OCI-LY7 (cell line): ENCODE measurements at regions not wholly inside any gene's neighbourhood (a gene's known extent, or its start where the extent isn't known, plus 50 kb on each side); places are given as distances from the start of the nearest gene placed in this dataset.
"Not testable (repeated sequence)": the region's sequence is repeated elsewhere in the genome, so short reads cannot be mapped to it uniquely, and the experiment has no call there.

ENCODE experiments used
- BruUV-seq: library from RNA; stranded (reverse); fragments of 400-500 nt; replicated peaks from 2 replicates; lab custom pipeline; 2021; lab: Mats Ljungman, UMichigan
- CTCF ChIA-PET: fragments of 300-600 bp; sonication (Branson Sonifier 250); formaldehyde crosslinking; loops from one replicate; lab custom pipeline; 2022; ENCODE audit warnings: antibody characterized with exemption; ENCODE audit not compliant: unreplicated experiment; lab: Charles Lee
- POLR2A ChIA-PET: fragments of 300-600 bp; sonication (Branson Sonifier 250); formaldehyde crosslinking; loops from one replicate; lab custom pipeline; 2022; ENCODE audit warnings: antibody characterized with exemption; lab: Charles Lee
- DNase-seq: peaks from one replicate; pipeline ENCODE4 v3.0.0-alpha.2; 2015; ENCODE audit warnings: low spot score
- H2AFZ ChIP-seq: fragments of 200-600 bp; sonication (generic), shearing (Covaris generic); 2 replicates; pipeline ENCODE4 v1.6.1; 2014; ENCODE audit warnings: mild to moderate bottlenecking, antibody characterized with exemption, low read length, moderate library complexity
- H3K27ac ChIP-seq: fragments of 200-600 bp; sonication (generic); 2 replicates; pipeline ENCODE4 v1.5.1; 2014; ENCODE audit warnings: mixed run types, low read depth, mild to moderate bottlenecking, moderate library complexity, low read length, inconsistent platforms; ENCODE audit not compliant: poor library complexity, severe bottlenecking
- H3K36me3 ChIP-seq: fragments of 200-600 bp; sonication (generic); 2 replicates; pipeline ENCODE4 v1.6.1; 2014; ENCODE audit warnings: mild to moderate bottlenecking, antibody characterized with exemption, low read length, moderate library complexity, mixed read lengths; ENCODE audit not compliant: insufficient read depth
- H3K4me1 ChIP-seq: fragments of 200-600 bp; sonication (generic); 2 replicates; pipeline ENCODE4 v1.5.1; 2014; ENCODE audit warnings: mild to moderate bottlenecking, low read length; ENCODE audit not compliant: insufficient read depth, poor library complexity, severe bottlenecking
- H3K4me2 ChIP-seq: fragments of 200-600 bp; sonication (generic); 2 replicates; pipeline ENCODE4 v1.6.1; 2014; ENCODE audit warnings: mild to moderate bottlenecking, low read length
- H3K4me3 ChIP-seq: fragments of 200-600 bp; sonication (generic); 2 replicates; pipeline ENCODE4 v1.5.1; 2014; ENCODE audit warnings: mild to moderate bottlenecking, low read depth, low read length; ENCODE audit not compliant: poor library complexity, severe bottlenecking
- H3K79me2 ChIP-seq: fragments of 200-600 bp; sonication (generic); 2 replicates; pipeline ENCODE4 v1.6.1; 2016; ENCODE audit warnings: low read depth, mild to moderate bottlenecking, low read length, moderate library complexity, mixed read lengths; ENCODE audit not compliant: insufficient read depth
- H3K9me2 ChIP-seq: fragments of 200-600 bp; sonication (generic); 2 replicates; pipeline ENCODE4 v1.6.1; 2016; ENCODE audit warnings: mild to moderate bottlenecking, low read length, mixed read lengths; ENCODE audit not compliant: insufficient read depth
- H3K9me3 ChIP-seq: fragments of 200-600 bp; sonication (generic); 2 replicates; pipeline ENCODE4 v1.6.1; 2014; ENCODE audit warnings: mild to moderate bottlenecking, mixed run types, low read length, mixed read lengths
- H4K20me1 ChIP-seq: fragments of 200-600 bp; sonication (generic); 2 replicates; pipeline ENCODE4 v1.6.1; 2014; ENCODE audit warnings: mild to moderate bottlenecking, antibody characterized with exemption, low read length, moderate library complexity, mixed read lengths; ENCODE audit not compliant: insufficient read depth
- EZH2phosphoT487 ChIP-seq: fragments of 200-600 bp; sonication (generic); IDR thresholded peaks from 2 replicates; pipeline ENCODE4 v1.6.1; 2018; ENCODE audit warnings: low read depth, borderline replicate concordance, mild to moderate bottlenecking, mixed run types, antibody characterized with exemption, low read length, moderate library complexity, mixed read lengths
- intact Hi-C: fragments of 100-400 bp; cut with micrococcal nuclease; formaldehyde crosslinking; loops from one replicate; pipeline ENCODE4 v1.10.0; 2022; ENCODE audit not compliant: unreplicated experiment
- TF ChIP-seq, protein P1 (sequence below): fragments of 200-600 bp; sonication (generic); conservative IDR thresholded peaks from 2 replicates; pipeline ENCODE4 v1.5.1; 2014; ENCODE audit warnings: mild to moderate bottlenecking, antibody characterized with exemption, low read length, moderate library complexity, mixed read lengths

DNA sequence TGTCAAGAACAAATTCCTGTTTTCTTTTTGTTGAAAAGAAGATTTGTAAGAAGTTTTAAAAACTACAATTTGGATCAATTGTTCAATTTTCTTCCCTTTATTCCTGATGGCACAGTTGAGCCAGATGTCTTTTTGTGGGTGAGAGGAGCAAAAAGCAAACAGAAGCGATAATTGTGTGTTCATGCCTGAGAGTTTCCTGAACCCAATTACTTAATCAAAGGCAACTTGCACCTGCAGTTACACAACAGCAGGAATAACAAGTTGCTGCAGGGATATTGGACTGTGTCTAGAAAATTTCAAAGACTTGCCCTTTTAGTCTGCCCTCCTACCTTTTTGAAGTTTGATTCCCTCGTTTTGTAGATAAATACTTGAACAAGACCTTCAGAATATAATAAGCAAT is 383.6 kb downstream of the DSEL start:
- Histone ChIP-seq H3K4me2 (no peak overlapping the region), H3K36me3 (no peaks in the 10 kb centered on the region), H3K27ac (no peak overlapping the region), H3K9me3 (no peaks in the 10 kb centered on the region), H2AFZ (no peak overlapping the region), H3K9me2 (no peaks in the 10 kb centered on the region), H3K79me2 (no peaks in the 10 kb centered on the region), H4K20me1 (no peaks in the 10 kb centered on the region), H3K4me3 (no peak overlapping the region), H3K4me1 (no peaks in the 10 kb centered on the region)
- POLR2A ChIA-PET, result no interaction called here
- no TSS peak for BruUV-seq
- no peak for DNase-seq
- intact Hi-C loops, result no loop called here
- TF ChIP-seq, protein P1, sequence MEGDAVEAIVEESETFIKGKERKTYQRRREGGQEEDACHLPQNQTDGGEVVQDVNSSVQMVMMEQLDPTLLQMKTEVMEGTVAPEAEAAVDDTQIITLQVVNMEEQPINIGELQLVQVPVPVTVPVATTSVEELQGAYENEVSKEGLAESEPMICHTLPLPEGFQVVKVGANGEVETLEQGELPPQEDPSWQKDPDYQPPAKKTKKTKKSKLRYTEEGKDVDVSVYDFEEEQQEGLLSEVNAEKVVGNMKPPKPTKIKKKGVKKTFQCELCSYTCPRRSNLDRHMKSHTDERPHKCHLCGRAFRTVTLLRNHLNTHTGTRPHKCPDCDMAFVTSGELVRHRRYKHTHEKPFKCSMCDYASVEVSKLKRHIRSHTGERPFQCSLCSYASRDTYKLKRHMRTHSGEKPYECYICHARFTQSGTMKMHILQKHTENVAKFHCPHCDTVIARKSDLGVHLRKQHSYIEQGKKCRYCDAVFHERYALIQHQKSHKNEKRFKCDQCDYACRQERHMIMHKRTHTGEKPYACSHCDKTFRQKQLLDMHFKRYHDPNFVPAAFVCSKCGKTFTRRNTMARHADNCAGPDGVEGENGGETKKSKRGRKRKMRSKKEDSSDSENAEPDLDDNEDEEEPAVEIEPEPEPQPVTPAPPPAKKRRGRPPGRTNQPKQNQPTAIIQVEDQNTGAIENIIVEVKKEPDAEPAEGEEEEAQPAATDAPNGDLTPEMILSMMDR, result no peak
- TF ChIP-seq EZH2phosphoT487, result no peak
- CTCF ChIA-PET, result no interaction called here

DNA sequence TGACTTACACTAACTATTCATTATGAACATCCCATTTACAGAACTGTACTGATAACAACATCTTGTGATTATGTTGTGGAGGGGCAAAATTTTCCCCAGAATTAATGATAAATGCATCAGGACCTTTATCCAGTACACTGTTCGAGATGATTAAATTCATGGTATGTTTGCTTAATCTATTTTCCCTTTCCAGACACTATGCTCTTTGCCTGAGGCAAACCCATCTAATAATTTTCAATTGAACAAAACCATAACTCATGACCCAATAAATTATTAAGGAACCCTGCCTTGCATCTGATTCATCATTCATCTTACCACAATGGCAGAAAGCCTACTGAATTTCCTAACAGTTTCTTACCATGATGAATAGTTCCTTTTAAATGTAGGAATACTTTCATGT is 385.0 kb downstream of the DSEL start:
- Histone ChIP-seq H3K27ac (no peak overlapping the region), H3K4me1 (no peaks in the 10 kb centered on the region), H3K79me2 (no peaks in the 10 kb centered on the region), H4K20me1 (no peaks in the 10 kb centered on the region), H2AFZ (no peak overlapping the region), H3K4me3 (no peak overlapping the region), H3K9me2 (no peaks in the 10 kb centered on the region), H3K4me2 (no peak overlapping the region), H3K36me3 (no peaks in the 10 kb centered on the region), H3K9me3 (no peaks in the 10 kb centered on the region)
- ChIA-PET POLR2A (no interaction called here), CTCF (no interaction called here)
- DNase-seq, result no peak
- BruUV-seq, result no TSS peak
- intact Hi-C loops, result no loop called here
- TF ChIP-seq, protein P1, result no peak
- no peak for TF ChIP-seq EZH2phosphoT487

DNA sequence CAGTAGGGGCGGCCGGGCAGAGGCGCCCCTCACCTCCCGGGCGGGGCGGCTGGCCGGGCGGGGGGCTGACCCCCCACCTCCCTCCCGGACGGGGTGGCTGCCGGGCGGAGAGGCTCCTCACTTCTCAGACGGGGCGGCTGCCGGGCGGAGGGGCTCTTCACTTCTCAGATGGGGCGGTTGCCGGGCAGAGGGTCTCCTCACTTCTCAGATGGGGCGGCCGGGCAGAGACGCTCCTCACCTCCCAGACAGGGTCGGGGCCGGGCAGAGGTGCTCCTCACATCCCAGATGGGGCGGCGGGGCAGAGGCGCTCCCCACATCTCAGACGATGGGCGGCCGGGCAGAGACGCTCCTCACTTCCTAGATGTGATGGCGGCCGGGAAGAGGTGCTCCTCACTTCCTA is 389.8 kb downstream of the DSEL start:
- H3K4me1 ChIP-seq, intact Hi-C loops, H2AFZ ChIP-seq, H3K79me2 ChIP-seq, H3K27ac ChIP-seq, H3K36me3 ChIP-seq, H3K4me2 ChIP-seq, BruUV-seq, H3K9me3 ChIP-seq, DNase-seq, H3K4me3 ChIP-seq, H4K20me1 ChIP-seq, CTCF ChIA-PET, POLR2A ChIA-PET, H3K9me2 ChIP-seq: not testable (repeated sequence)
